ENCODE measurements at regions not wholly inside any gene's neighbourhood (a gene's known extent, or its start where the extent isn't known, plus 50 kb on each side); places are given as distances from the start of the nearest gene placed in this dataset.

DNA sequence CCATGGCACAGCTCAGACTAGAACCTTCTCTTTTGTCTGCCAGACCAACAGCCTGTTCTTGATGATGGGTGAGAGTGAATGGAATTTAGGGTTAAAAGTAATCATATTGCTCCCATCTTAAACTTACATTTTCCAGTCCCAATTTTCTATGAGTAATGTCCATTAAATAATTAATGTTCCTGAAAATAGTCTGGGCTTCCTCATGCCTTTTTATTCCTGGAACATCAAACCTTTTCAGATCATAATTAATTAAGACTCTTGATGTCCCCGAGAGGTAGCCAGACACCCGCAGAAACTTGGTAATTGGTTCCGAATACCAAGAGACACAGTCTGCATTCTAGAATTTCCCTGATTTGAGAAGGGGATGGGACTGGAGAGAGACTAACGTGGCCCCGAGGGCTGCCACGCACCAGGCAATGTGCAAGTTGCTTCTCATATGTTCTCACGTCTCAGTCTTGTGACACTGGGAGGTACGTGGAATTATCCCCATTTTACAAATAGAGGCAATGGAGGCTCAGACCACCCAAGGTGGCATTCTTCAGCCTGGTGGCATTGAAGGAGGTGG, 78.6 kb upstream of the TOX2 start:
- TF ChIP-seq, protein P1, sequence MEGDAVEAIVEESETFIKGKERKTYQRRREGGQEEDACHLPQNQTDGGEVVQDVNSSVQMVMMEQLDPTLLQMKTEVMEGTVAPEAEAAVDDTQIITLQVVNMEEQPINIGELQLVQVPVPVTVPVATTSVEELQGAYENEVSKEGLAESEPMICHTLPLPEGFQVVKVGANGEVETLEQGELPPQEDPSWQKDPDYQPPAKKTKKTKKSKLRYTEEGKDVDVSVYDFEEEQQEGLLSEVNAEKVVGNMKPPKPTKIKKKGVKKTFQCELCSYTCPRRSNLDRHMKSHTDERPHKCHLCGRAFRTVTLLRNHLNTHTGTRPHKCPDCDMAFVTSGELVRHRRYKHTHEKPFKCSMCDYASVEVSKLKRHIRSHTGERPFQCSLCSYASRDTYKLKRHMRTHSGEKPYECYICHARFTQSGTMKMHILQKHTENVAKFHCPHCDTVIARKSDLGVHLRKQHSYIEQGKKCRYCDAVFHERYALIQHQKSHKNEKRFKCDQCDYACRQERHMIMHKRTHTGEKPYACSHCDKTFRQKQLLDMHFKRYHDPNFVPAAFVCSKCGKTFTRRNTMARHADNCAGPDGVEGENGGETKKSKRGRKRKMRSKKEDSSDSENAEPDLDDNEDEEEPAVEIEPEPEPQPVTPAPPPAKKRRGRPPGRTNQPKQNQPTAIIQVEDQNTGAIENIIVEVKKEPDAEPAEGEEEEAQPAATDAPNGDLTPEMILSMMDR (IDR thresholded peaks at IDR 0.05): no peak
- TF ChIP-seq EP300 (IDR thresholded peaks at IDR 0.05): no peak
- TF ChIP-seq POLR2A (IDR thresholded peaks at IDR 0.05): no peak
- no peaks in the 10 kb centered on the region for H3K27me3 ChIP-seq
- 78 to 89% methylated on average over 8 of the region's 8 CpGs for WGBS, 2 donors
- H3K36me3 ChIP-seq: no peaks in the 10 kb centered on the region
- no peak for DNase-seq (ENCODE audit: low spot score in 2 of 2)
- H3K4me1 ChIP-seq: no peaks in the 10 kb centered on the region
- H3K4me3 ChIP-seq: no peak overlapping the region
- no peak overlapping the region for H3K27ac ChIP-seq
- peaks cover 0 to 5% (median 0%) of the 10 kb centered on the region in 4 donors for H3K9me3 ChIP-seq

DNA sequence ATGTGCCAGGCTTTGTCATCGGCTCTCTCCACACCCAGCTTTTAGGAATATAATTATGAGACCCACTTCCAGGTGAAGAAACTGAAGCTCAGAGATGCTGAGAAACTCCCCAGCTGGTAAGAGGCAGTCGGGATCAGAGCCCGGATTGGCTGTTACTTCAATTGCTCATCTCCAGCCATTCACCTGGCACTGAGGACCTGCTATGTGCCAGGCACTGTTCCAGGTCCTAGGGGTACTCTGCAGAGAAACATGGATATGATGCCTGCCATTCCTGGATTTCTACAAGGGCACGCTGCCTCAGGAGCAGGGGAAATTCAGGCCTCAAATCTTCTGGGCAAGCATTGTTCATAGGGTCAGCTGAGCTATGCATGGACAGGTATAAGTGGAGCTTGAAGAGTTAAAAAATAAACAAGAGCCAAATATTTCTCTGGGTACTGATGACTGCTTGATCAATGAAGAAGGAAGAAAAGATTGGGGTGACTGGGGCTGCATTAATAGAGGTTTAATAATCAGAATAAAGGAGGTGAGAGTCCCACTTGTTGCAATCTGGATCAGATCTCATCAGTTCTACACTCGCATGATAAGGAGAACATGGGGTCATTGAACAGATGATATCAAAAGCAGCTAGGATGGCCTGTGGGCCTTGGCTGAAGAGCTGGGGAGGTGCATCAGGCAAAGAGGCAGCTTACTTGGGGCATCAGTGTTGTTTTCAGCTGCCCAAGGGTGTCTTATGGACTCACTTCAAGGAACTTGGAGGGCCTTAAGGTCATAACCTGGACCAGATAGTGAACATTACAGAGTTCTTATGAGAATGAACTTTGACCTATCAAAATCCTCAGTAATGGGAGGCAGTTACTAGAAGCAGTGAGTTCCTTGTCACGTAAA, 80.9 kb upstream of the TOX2 start:
- no peaks in the 10 kb centered on the region for H3K27me3 ChIP-seq
- H3K36me3 ChIP-seq: no peaks in the 10 kb centered on the region
- no peaks in the 10 kb centered on the region for H3K4me1 ChIP-seq
- peaks cover 0 to 21% (median 0%) of the 10 kb centered on the region in 4 donors for H3K9me3 ChIP-seq
- no peak overlapping the region for H3K27ac ChIP-seq
- TF ChIP-seq EP300 (IDR thresholded peaks at IDR 0.05) (no peak), POLR2A (IDR thresholded peaks at IDR 0.05) (no peak)
- TF ChIP-seq, protein P1 (IDR thresholded peaks at IDR 0.05): no peak
- DNase-seq (ENCODE audit: low spot score in 2 of 2): no peak
- no peak overlapping the region for H3K4me3 ChIP-seq
- WGBS, 2 donors: 79 to 81% methylated on average over 6 of the region's 6 CpGs

DNA sequence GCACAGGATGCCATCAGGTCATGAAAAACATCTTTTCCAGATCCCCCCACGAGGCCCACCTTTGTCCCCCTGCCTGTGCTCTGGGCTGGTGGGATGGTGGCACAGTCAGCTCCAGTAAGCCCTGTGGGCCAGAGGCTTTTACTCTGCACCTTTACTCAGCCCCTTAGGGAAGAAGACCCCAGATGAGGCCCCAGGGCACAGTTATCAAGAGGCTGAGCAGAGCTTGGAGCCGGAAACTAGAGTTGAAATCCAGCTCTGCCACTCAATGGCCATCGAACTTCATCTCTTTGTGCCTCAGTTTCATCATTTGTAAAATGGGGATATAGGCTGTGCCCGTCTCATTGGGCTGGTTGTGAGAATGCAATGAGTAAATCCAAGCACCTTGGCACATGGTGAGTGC, 81.7 kb upstream of the TOX2 start:
- DNase-seq (ENCODE audit: low spot score in 2 of 2): no peak
- H3K4me1 ChIP-seq: no peaks in the 10 kb centered on the region
- peaks cover 0 to 21% (median 0%) of the 10 kb centered on the region in 4 donors for H3K9me3 ChIP-seq
- no peaks in the 10 kb centered on the region for H3K36me3 ChIP-seq
- H3K27me3 ChIP-seq: no peaks in the 10 kb centered on the region
- no peak overlapping the region for H3K27ac ChIP-seq
- H3K4me3 ChIP-seq: no peak overlapping the region
- TF ChIP-seq EP300 (IDR thresholded peaks at IDR 0.05) (no peak), POLR2A (IDR thresholded peaks at IDR 0.05) (no peak)
- TF ChIP-seq, protein P1 (IDR thresholded peaks at IDR 0.05): no peak
- 71 to 77% methylated on average over 4 of the region's 4 CpGs for WGBS, 2 donors

DNA sequence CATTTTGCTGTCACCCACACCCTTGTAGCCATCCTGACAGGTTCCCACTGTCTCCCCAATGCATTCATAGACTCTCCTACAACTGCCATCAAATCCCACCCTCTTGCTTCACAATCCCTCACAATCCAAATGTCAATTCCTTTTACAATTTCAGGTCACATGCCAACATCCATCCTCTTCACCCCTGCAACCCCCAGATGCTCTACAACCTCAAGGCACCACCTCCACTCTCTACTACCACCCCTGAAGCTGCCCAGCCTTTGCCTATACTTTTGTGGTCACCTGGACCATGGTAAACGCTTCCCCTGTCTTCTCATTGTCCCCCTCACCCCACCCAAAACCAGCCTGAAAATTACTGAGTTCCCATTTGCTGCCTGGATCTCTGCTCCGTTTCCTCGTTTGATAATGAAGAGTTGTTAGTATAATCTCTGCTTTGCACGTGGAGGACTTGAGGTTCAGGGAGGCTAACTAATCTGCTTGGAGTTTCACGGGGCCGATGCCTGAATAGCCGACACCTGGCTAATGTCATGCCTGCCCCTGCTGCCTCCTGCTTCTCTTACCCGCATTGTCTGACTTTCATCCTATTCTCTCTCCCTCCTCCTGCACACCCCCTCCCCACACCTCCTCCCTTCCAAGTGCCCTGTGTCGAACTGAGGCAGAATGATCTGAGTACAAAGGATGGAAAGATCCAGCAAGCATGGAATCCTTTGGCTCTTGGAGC, 82.4 kb upstream of the TOX2 start:
- DNase-seq (ENCODE audit: low spot score in 2 of 2): no peak
- H3K4me1 ChIP-seq: no peaks in the 10 kb centered on the region
- WGBS, 2 donors: 46 to 59% methylated on average over 9 of the region's 9 CpGs

More for the DNA sequence above, 82.4 kb upstream of the TOX2 start:
- Histone ChIP-seq H3K27ac (no peak overlapping the region), H3K4me3 (no peak overlapping the region), H3K27me3 (no peaks in the 10 kb centered on the region), H3K36me3 (no peaks in the 10 kb centered on the region), H3K9me3 (peaks cover 0 to 21% (median 0%) of the 10 kb centered on the region in 4 donors)
- no peak for TF ChIP-seq POLR2A (IDR thresholded peaks at IDR 0.05)
- TF ChIP-seq EP300 (IDR thresholded peaks at IDR 0.05): no peak
- TF ChIP-seq, protein P1 (IDR thresholded peaks at IDR 0.05): no peak

Data from tibial nerve (tissue), 4 donors.